PC-3 (cell line): ENCODE measurements at regions not wholly inside any gene's neighbourhood (a gene's known extent, or its start where the extent isn't known, plus 50 kb on each side); places are given as distances from the start of the nearest gene placed in this dataset.

Source experiments
- EZH2 ChIP-seq: fragments of 300-600 bp; sonication (generic); IDR thresholded peaks from one replicate; pipeline ENCODE4 v1.6.1; 2017; ENCODE audit warnings: antibody characterized with exemption, mild to moderate bottlenecking, low read length; ENCODE audit not compliant: unreplicated experiment
- EZH2phosphoT487 ChIP-seq: fragments of 300-600 bp; sonication (generic); IDR thresholded peaks from 2 replicates; pipeline ENCODE4 v1.6.1; 2018; ENCODE audit warnings: mild to moderate bottlenecking, antibody characterized with exemption, low read length, borderline replicate concordance
- TF ChIP-seq, protein P1 (sequence below): fragments of 300-600 bp; sonication (generic); conservative IDR thresholded peaks from 2 replicates; pipeline ENCODE4 v1.5.1; 2017; ENCODE audit warnings: antibody characterized with exemption, low read depth, mild to moderate bottlenecking, low read length

DNA sequence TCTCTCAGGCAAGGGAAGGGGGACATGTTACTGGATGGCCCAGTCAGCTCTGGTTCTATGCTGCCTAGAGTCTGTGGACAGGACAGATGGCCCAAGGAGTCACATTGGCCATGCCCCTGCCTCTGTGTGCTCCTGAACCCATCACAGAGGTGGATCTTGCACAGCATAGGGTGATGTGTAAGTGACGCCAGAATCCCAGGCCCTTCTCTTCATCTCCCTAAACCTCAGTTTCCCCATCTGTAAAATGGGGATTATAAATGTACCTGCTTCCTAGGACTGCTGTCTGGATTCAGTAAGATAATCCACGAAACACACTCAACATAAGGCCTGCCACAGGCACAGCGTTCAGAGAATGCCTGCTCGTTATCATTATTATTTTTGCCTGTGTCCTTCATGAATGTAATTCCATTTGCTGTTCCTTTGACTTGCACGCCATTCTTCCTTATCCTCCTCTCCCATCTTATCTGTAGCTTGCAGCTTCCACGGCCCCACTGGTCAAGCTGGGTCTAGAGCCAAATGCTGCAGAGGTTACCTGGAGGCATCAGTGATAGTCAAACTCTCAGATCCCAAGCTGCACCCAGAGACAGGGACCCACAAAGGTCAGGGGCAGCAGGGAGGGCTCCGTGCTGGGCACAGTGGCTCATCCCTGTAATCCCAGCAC lies 207.0 kb downstream of the MN1 start:
- TF ChIP-seq, protein P1, sequence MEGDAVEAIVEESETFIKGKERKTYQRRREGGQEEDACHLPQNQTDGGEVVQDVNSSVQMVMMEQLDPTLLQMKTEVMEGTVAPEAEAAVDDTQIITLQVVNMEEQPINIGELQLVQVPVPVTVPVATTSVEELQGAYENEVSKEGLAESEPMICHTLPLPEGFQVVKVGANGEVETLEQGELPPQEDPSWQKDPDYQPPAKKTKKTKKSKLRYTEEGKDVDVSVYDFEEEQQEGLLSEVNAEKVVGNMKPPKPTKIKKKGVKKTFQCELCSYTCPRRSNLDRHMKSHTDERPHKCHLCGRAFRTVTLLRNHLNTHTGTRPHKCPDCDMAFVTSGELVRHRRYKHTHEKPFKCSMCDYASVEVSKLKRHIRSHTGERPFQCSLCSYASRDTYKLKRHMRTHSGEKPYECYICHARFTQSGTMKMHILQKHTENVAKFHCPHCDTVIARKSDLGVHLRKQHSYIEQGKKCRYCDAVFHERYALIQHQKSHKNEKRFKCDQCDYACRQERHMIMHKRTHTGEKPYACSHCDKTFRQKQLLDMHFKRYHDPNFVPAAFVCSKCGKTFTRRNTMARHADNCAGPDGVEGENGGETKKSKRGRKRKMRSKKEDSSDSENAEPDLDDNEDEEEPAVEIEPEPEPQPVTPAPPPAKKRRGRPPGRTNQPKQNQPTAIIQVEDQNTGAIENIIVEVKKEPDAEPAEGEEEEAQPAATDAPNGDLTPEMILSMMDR = no peak
- no peak for TF ChIP-seq EZH2phosphoT487
- no peak for TF ChIP-seq EZH2
